Gastroesophageal sphincter (tissue), 3 donors: ENCODE measurements at regions not wholly inside any gene's neighbourhood (a gene's known extent, or its start where the extent isn't known, plus 50 kb on each side); places are given as distances from the start of the nearest gene placed in this dataset.

Source experiments
- CTCF ChIP-seq, 4 experiments: fragments of 200-600 bp in 2 of 4; fragments of 450-650 bp in 2 of 4; sonication (generic) in 1 of 4; IDR thresholded peaks; one replicate each; pipeline ENCODE4 v1.5.1; 2017 to 2019; ENCODE audit warnings: antibody characterized with exemption in 4 of 4, mild to moderate bottlenecking in 2 of 4, moderate library complexity in 2 of 4
- POLR2AphosphoS5 ChIP-seq: sonication (generic); formaldehyde crosslinking; IDR thresholded peaks from one replicate; pipeline ENCODE4 v1.6.1; 2017; ENCODE audit warnings: antibody characterized with exemption

GRCh38 chr7:49611951-49612350 lies 161.5 kb upstream of the VWC2 start:
- no peak for TF ChIP-seq CTCF (IDR thresholded peaks at IDR 0.05)
- no peak for TF ChIP-seq POLR2AphosphoS5
